HCT116 (cell line): ENCODE measurements at regions not wholly inside any gene's neighbourhood (a gene's known extent, or its start where the extent isn't known, plus 50 kb on each side); places are given as distances from the start of the nearest gene placed in this dataset.

Experiments used
- EZH2 ChIP-seq: fragments of 200-600 bp; sonication (generic); IDR thresholded peaks from 2 replicates; pipeline ENCODE4 v1.6.1; 2017; ENCODE audit warnings: antibody characterized with exemption, mixed run types
- EZH2phosphoT487 ChIP-seq: fragments of 200-600 bp; IDR thresholded peaks from 2 replicates; pipeline ENCODE4 v1.6.1; 2018; ENCODE audit warnings: antibody characterized with exemption, borderline replicate concordance
- FOSL1 ChIP-seq: IDR thresholded peaks from 2 replicates; pipeline ENCODE4 v1.6.1; 2012; ENCODE audit warnings: low read depth
- JUND ChIP-seq: IDR thresholded peaks from 2 replicates; pipeline ENCODE4 v1.6.1; 2012
- POLR2A ChIP-seq: IDR thresholded peaks from 2 replicates; pipeline ENCODE4 v1.7.0; 2011; ENCODE audit warnings: borderline replicate concordance; ENCODE audit not compliant: insufficient read depth, insufficient read length; ENCODE audit errors: extremely low read depth
- POLR2AphosphoS5 ChIP-seq: IDR thresholded peaks from 2 replicates; pipeline ENCODE4 v1.6.1; 2011; ENCODE audit warnings: mild to moderate bottlenecking, low read depth, low read length, moderate library complexity
- RAD21 ChIP-seq: IDR thresholded peaks from 2 replicates; pipeline ENCODE4 v1.6.1; 2012; ENCODE audit warnings: low read depth, mild to moderate bottlenecking
- SIN3A ChIP-seq: IDR thresholded peaks from 2 replicates; pipeline ENCODE4 v1.6.1; 2012; ENCODE audit warnings: low read depth
- SRF ChIP-seq: IDR thresholded peaks from 2 replicates; pipeline ENCODE4 v1.6.1; 2012; ENCODE audit warnings: low read depth
- ZNF274 ChIP-seq: fragments of 200-500 bp; sonication (Bioruptor generic); IDR thresholded peaks from 2 replicates; pipeline ENCODE4 v1.6.1; 2014; ENCODE audit warnings: mild to moderate bottlenecking, low read depth, low read length, inconsistent platforms
- TF ChIP-seq, protein P1 (sequence below), 3 experiments: fragments of 200-600 bp in 1 of 3; sonication (generic) in 1 of 3; IDR thresholded peaks in 2 of 3; conservative IDR thresholded peaks in 1 of 3; 2 replicates each; pipeline ENCODE4 v1.5.1; 2012 to 2017; ENCODE audit warnings: low read depth in 2 of 3, low read length in 2 of 3, antibody characterized with exemption in 1 of 3, borderline replicate concordance in 1 of 3, control low read depth in 1 of 3, mild to moderate bottlenecking in 1 of 3, mixed read lengths in 1 of 3, mixed run types in 1 of 3, moderate library complexity in 1 of 3; ENCODE audit not compliant: insufficient read depth in 1 of 3
- TF ChIP-seq, protein P2 (sequence below): IDR thresholded peaks from 2 replicates; pipeline ENCODE4 v1.6.1; 2012
- TF ChIP-seq, protein P3 (sequence below): IDR thresholded peaks from 2 replicates; pipeline ENCODE4 v1.6.1; 2011; ENCODE audit warnings: mild to moderate bottlenecking, low read length, moderate library complexity; ENCODE audit not compliant: insufficient replicate concordance; ENCODE audit errors: extremely low read depth
- TF ChIP-seq, protein P4 (sequence below): IDR thresholded peaks from 2 replicates; pipeline ENCODE4 v1.6.1; 2012; ENCODE audit warnings: low read depth

DNA sequence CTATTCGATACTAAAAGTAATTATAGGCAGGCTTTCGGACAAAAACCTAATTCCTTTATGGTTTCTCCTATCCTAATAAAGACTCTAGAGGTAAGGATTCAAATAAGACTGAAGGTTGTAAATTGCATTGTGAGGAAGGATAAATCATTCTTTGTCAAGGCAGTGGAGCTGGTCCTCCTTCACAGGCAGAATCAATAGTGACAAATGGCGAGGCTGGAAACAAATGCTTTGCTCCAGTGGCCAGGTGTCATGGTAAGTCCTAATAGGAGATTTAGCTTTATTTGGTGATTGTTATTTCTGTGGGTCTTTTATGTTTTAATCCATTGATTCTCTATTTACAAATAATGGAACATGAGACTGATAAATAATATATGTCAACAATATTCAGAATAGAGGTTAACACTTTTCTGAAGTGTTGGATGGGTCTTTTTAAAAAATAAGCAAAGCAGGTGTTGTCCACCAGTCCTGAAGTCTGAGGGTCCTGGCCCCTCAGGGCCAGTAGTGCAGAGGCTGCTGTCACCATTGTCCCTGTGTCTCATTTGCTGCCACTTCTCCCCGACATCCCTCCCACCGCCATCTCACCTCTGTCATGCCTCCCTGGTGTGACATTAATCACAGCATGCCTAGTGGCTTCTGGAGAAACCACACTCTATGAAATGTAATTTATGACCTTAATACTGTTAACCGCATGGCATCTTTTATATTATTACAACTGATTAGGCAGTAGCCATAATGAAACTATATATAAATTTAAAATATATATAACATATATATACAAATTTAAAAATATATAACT is 120.9 kb upstream of the MAGI3 start:
- TF ChIP-seq RAD21 (no peak), EZH2 (no peak), POLR2A (no peak), EZH2phosphoT487 (no peak), SIN3A (no peak), POLR2AphosphoS5 (no peak), ZNF274 (no peak), FOSL1 (no peak), JUND (no peak), SRF (no peak)
- TF ChIP-seq, protein P1, sequence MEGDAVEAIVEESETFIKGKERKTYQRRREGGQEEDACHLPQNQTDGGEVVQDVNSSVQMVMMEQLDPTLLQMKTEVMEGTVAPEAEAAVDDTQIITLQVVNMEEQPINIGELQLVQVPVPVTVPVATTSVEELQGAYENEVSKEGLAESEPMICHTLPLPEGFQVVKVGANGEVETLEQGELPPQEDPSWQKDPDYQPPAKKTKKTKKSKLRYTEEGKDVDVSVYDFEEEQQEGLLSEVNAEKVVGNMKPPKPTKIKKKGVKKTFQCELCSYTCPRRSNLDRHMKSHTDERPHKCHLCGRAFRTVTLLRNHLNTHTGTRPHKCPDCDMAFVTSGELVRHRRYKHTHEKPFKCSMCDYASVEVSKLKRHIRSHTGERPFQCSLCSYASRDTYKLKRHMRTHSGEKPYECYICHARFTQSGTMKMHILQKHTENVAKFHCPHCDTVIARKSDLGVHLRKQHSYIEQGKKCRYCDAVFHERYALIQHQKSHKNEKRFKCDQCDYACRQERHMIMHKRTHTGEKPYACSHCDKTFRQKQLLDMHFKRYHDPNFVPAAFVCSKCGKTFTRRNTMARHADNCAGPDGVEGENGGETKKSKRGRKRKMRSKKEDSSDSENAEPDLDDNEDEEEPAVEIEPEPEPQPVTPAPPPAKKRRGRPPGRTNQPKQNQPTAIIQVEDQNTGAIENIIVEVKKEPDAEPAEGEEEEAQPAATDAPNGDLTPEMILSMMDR (IDR thresholded peaks at IDR 0.05 in 2 of 3, conservative IDR thresholded peaks at IDR 0.05 in 1 of 3; ENCODE audit: borderline replicate concordance in 1 of 3, insufficient read depth in 1 of 3, low read depth in 2 of 3, low read length in 2 of 3), result 0 out of 6 replicates have a peak, but pooled peaks of 1 of the 3 experiments have one; percentile 26
- TF ChIP-seq, protein P2, sequence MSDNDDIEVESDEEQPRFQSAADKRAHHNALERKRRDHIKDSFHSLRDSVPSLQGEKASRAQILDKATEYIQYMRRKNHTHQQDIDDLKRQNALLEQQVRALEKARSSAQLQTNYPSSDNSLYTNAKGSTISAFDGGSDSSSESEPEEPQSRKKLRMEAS, result no peak
- TF ChIP-seq, protein P3, sequence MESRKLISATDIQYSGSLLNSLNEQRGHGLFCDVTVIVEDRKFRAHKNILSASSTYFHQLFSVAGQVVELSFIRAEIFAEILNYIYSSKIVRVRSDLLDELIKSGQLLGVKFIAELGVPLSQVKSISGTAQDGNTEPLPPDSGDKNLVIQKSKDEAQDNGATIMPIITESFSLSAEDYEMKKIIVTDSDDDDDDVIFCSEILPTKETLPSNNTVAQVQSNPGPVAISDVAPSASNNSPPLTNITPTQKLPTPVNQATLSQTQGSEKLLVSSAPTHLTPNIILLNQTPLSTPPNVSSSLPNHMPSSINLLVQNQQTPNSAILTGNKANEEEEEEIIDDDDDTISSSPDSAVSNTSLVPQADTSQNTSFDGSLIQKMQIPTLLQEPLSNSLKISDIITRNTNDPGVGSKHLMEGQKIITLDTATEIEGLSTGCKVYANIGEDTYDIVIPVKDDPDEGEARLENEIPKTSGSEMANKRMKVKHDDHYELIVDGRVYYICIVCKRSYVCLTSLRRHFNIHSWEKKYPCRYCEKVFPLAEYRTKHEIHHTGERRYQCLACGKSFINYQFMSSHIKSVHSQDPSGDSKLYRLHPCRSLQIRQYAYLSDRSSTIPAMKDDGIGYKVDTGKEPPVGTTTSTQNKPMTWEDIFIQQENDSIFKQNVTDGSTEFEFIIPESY, result no peak
- TF ChIP-seq, protein P4, sequence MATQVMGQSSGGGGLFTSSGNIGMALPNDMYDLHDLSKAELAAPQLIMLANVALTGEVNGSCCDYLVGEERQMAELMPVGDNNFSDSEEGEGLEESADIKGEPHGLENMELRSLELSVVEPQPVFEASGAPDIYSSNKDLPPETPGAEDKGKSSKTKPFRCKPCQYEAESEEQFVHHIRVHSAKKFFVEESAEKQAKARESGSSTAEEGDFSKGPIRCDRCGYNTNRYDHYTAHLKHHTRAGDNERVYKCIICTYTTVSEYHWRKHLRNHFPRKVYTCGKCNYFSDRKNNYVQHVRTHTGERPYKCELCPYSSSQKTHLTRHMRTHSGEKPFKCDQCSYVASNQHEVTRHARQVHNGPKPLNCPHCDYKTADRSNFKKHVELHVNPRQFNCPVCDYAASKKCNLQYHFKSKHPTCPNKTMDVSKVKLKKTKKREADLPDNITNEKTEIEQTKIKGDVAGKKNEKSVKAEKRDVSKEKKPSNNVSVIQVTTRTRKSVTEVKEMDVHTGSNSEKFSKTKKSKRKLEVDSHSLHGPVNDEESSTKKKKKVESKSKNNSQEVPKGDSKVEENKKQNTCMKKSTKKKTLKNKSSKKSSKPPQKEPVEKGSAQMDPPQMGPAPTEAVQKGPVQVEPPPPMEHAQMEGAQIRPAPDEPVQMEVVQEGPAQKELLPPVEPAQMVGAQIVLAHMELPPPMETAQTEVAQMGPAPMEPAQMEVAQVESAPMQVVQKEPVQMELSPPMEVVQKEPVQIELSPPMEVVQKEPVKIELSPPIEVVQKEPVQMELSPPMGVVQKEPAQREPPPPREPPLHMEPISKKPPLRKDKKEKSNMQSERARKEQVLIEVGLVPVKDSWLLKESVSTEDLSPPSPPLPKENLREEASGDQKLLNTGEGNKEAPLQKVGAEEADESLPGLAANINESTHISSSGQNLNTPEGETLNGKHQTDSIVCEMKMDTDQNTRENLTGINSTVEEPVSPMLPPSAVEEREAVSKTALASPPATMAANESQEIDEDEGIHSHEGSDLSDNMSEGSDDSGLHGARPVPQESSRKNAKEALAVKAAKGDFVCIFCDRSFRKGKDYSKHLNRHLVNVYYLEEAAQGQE, result no peak
